ENCODE measurements at regions not wholly inside any gene's neighbourhood (a gene's known extent, or its start where the extent isn't known, plus 50 kb on each side); places are given as distances from the start of the nearest gene placed in this dataset.
"Not testable (repeated sequence)": the region's sequence is repeated elsewhere in the genome, so short reads cannot be mapped to it uniquely, and the experiment has no call there.

- DNase-seq (ENCODE audit: low read depth), result peak; percentile 6
Measured at GRCh38 chr5:72760259-72760658, 56.2 kb upstream of the TNPO1 start.

DNA sequence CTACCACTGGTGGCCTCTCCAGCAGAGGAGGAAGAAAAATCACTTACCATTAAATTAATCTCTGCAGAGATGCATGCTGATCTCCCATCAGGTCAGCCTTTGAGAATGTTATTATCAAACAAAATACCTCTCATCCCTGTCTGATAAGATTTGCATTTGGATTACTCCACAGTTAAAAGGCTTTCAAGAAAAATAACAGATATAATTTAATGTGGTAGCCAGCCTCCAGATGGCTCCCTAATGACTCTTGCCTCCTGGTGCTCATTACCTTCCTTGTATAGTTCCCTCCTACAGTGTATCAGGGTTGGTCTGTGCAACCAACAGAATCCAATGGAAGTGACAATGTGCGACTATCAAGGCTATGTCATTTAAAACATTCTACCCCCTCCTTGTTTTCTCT, 63.6 kb upstream of the TNPO1 start:
- no peak for DNase-seq (ENCODE audit: low read depth)

DNA sequence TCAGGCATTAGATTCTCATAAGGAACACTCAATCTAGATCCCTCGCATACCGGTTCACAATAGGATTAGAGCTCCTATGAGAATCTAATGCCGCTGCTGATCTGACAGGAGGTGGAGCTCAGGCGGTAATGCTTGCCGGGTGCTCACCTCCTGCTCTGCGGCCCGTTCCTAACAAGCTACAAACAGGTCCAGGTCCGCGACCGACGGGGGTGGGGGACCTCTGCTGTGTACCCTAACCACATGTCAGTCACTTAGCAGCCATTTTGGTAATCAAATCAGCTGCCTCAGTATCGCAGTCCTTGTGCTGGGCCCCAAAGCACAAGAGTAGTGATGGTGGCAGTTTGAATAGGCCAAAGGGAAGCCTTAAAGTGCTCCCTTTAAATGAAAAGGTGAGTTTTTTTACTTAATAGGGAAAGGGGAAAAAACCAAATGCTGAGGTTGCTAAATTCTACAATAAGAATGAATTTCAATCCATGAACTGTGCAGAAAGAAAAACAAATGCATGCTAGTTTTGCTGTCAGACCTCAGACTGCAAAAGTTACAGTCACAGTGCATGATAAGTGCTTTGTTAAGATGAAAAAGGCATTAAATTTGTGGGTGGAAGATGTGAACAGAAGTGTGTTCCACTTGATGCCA, 67.0 kb upstream of the TNPO1 start:
- DNase-seq (ENCODE audit: low read depth), result no peak

GRCh38 chr5:72747826-72748225, 68.6 kb upstream of the TNPO1 start:
- DNase-seq (ENCODE audit: low read depth), result no peak

GRCh38 chr5:72746736-72747135, 69.7 kb upstream of the TNPO1 start:
- no peak for DNase-seq (ENCODE audit: low read depth)

GRCh38 chr5:72744136-72744535, 72.3 kb upstream of the TNPO1 start:
- no peak for DNase-seq (ENCODE audit: low read depth)

- DNase-seq (ENCODE audit: low read depth), result no peak
Measured at GRCh38 chr5:72741805-72742204, 74.7 kb upstream of the TNPO1 start.

DNA sequence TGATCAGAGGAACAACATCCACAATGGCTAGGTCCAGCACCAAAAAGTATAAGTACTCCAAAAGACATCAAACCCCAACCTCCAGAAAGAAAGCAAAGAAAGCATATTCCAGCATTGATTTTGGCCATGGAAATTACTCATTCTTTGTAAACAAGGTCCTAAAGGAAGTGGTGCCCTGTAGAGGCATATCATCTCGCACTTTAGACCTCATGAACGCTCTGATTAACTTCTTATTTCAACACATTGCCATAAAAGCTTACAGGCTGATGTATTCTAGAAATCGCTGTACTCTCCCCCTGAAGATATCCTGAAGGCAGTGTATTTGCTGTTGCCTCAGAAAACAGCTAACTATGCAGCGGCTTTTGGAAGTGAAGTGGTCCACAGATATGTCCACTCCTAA, 82.7 kb upstream of the TNPO1 start:
- no peak for DNase-seq (ENCODE audit: low read depth)

- no peak for DNase-seq (ENCODE audit: low read depth)
Measured at GRCh38 chr5:72723581-72723980, 92.9 kb upstream of the TNPO1 start.

DNA sequence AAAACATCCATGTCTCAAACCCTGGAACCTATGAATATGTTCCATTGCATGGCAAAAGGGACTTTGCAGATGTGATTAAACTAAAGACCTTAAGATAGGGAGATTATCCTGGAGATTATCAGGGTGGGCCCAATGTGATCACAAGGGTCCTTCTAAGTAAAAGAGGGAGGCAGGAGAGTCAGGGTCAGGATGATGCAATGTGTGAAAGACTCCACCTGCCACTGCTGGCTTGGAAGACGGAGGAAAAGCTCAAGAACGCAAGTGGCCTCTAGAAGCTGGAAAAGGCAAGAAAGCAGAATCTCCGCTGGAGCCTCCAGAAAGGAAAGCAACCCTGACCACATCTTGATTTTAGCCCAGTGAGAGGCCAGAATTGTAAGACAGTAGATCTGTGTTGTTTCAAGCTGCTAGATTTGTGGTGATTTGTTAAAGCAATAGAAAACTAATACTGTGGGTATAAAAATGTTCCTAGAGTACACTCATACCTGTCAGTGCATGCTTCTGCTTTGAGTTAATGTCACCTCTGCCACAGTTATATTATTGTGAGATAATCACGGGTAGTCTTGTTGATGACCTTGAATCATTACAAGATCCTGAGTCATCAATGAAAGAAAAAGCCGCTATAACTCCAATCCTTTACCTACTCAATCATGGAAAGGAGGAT, 93.5 kb upstream of the TNPO1 start:
- no peak for DNase-seq (ENCODE audit: low read depth)

DNA sequence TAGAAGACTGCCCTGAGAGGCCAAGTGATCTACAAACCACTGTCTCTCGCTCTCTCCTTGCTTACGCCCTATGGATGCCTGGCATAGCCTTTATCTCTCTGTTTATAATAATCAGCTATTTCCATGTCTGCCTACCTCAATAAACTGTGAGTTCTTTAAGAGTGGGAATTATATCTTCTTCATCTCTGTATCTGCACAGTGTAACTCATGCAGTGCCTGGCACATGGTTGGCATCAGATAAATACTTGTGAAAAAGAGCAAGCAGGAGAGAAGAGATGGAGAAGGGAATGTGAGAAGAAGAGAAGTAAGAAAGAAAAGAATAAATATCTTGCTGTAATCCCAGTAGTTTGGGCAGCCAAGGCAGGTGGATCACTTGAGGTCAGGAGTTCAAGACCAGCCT, 94.6 kb upstream of the TNPO1 start:
- DNase-seq (ENCODE audit: low read depth), result no peak

- DNase-seq (ENCODE audit: low read depth), result no peak
Measured at GRCh38 chr5:72720205-72720604, 96.3 kb upstream of the TNPO1 start.

DNA sequence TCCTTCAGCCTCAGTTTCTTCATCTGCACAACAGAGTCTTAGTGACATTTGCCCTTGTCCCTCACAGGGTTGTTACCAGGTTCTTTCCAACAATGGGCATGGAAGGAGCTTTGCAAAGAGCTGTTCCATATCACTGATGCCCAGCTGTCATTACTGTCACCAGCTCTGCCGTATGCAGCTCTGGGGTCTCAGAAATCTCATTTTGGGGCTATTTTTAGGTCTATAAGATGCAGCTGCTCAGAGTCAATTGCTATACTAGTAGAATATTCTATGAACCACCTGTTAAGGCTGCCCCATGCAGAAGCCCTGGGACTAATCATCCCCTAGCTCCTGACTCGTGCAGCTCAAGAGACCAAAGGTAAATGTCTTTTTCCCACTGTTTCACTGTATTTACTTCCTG, 105.1 kb upstream of the TNPO1 start:
- no peak for DNase-seq (ENCODE audit: low read depth)

DNA sequence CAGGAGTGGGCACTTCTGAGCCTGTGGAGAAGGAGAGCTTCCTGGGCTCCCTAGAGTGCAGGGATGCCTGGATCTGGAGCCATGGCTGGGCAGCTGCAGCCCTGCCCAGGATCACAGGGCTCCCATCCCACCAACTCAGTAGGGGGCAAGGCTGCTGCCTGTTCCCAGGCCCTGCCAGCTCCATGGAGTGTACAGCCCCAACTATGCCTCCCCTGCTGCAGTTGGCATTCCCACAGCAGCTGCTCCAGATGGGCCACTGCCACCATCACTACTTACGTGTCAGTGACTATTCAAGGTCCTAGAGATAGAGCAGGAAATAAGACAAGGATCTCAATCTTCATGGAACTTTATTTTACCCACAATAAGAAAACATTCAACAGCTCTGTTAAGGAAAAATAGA, 107.1 kb upstream of the TNPO1 start:
- no peak for DNase-seq (ENCODE audit: low read depth)

DNA sequence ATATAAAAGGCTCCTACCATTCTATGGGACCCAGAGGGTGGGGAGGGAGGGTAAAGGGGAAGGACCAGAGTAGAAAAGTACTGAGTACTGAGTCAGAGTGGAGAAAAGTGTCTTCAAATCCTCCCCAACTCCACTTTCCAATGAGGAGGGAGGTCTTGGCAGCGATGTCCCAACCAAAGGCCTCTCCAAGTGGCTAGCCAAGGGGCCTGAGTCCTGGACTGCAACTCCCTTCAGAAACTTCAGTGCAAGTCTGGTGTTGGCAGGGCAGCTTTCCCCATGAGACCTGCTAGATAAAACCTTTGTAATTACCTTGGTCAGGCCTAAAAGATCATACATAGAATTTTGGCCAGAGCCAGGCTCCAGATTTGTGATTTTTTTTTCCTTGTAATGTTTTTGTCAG, 111.3 kb upstream of the TNPO1 start:
- DNase-seq (ENCODE audit: low read depth), result no peak

DNA sequence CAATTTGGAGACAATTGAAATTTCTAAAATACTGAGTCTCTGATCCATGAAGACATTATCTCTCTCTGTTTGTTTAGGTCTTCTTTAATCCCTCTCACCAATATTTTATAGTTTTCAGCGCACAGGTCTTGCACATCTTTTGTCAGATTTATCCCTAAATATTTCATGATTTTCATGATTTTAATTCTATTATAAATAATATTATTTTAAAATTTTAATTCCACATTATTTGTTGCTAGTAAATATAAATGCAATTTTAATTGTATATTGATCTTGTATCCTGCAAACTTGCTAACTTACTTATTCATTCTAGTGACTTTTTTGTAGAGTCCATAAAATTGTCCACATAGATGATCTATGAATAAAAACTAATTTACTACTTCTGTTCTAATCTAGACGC, 112.6 kb upstream of the TNPO1 start:
- no peak for DNase-seq (ENCODE audit: low read depth)

DNA sequence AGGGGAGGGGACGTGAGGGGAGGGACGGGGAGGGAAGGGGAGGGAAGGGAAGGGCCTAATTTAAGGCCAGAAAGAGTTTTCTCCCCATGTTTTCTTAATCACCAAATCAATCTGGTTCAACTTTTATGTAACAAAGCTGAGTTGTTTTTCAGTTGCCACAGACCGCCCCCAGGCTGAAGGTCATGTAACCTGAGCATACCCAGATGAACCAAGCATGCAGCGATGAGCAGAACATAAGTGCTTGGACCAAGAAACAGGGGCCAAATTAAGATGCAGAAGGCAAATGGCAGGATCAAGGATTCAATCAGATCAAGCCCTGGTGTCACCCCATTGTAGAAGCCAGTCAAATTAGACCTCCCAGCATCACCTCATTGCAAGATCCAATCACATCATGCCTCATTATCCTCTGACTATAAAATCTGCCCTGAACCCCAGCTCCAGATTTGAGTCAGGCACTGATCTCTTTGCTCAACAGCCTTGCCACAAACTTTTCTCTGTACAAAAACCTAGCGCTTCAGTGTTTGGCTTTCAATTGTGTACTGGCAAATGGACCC, 113.5 kb upstream of the TNPO1 start:
- peak; percentile 37 for DNase-seq (ENCODE audit: low read depth)

- DNase-seq (ENCODE audit: low read depth), result not testable (repeated sequence)
Measured at GRCh38 chr5:72702105-72702504, 114.4 kb upstream of the TNPO1 start.

- DNase-seq (ENCODE audit: low read depth), result no peak
Measured at GRCh38 chr5:72698481-72698880, 118.0 kb upstream of the TNPO1 start.

DNA sequence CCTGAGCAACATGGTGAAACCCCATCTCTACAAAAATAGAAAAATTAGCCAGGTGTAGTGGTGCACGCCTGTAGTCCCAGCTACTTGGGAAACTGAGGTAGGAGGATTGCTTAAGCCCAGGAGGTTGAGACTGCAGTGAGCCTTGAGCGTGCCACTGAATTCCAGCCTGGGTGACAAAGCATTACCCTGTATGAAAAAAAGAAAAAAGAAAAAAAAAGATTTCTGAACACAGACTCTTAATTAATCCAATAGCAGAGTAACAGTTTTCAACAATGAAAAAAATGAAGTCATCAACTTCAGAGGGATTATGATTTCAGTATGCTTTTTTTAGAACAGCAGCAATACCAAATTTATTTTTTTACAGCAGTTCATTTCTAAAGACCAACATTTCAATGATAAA, 118.8 kb upstream of the TNPO1 start:
- DNase-seq (ENCODE audit: low read depth), result no peak

DNA sequence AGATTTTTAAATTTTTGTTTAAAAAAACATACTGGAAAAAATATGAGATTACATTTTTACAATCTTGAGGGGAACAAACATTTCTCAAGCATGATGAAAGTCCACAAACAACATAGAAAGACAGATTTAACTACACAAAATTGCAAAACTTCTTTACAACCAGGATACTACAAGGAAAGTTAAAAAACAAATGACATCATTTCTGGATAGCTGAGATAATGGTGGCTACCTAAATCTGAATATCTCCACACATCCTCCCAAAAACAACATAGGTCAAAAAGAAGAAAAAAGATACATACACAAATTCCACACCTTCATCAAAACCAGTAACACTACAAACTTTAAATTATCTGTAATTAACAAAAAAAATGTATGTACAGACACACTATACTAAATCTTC, 120.8 kb upstream of the TNPO1 start:
- DNase-seq (ENCODE audit: low read depth), result no peak

DNA sequence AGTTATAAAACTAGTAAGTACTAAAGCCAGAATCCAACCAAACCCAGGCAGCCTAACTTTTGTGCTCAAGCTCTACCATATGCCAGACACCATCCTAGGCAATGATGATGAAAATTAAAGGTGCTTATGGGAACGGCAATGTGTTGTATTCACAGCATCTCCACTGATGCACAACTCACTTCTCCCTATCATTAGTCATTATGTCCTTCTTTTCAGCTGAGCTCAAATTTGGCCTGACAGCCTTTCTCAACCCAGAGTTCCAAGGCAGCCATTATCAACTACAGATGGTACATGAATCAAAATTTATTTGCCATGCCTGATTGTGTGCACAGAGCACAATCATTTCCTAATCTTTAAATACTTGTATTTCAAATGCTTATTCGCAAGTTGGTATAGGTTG, 121.6 kb upstream of the TNPO1 start:
- no peak for DNase-seq (ENCODE audit: low read depth)

DNA sequence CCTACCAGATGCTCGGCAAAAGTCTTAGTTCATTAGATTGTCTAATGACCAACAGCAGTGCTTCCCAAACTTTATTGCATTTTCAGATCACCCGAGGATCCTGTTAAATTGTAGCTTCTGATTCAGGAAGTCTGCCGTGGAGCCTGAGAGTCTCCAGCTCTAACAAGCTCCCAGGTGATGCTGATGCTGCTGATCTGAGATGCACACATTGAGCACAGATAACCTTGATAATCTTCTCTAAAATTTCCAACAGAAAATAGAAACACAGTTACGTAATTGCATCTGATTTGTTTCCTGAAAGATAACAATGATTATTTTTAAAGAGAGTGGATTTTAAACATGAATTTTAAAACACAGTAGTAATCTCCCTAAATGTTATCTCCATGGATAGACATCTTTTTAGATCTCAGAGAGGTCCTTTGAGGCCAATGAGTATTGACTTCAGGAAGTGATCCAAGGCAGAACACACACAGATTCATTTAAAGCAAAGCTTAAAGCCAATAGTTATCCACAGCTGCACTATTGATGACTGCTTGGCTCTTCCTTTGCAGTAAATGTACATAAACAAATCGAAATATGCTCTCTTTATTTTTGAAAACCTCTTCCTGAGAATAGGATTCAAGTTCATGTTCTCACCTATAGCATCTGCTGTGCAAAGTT, 122.8 kb upstream of the TNPO1 start:
- DNase-seq (ENCODE audit: low read depth), result no peak
